HFF-Myc (cell line): ENCODE measurements at regions not wholly inside any gene's neighbourhood (a gene's known extent, or its start where the extent isn't known, plus 50 kb on each side); places are given as distances from the start of the nearest gene placed in this dataset.
"Not testable (repeated sequence)": the region's sequence is repeated elsewhere in the genome, so short reads cannot be mapped to it uniquely, and the experiment has no call there.

Experiments
- DNase-seq: peaks from one replicate; pipeline ENCODE4 v3.0.0-alpha.2; 2011; ENCODE audit warnings: low read depth; ENCODE audit errors: extremely low read depth
- H3K4me3 ChIP-seq: replicated peaks from 2 replicates; pipeline ENCODE4 v1.5.1; 2011; ENCODE audit warnings: low read depth, mild to moderate bottlenecking, control low read depth, low read length
- CTCF ChIP-seq: IDR thresholded peaks from 2 replicates; pipeline ENCODE4 v1.5.1; 2012; ENCODE audit warnings: mild to moderate bottlenecking, low read depth, low read length, control low read depth; ENCODE audit errors: missing control alignments

DNA sequence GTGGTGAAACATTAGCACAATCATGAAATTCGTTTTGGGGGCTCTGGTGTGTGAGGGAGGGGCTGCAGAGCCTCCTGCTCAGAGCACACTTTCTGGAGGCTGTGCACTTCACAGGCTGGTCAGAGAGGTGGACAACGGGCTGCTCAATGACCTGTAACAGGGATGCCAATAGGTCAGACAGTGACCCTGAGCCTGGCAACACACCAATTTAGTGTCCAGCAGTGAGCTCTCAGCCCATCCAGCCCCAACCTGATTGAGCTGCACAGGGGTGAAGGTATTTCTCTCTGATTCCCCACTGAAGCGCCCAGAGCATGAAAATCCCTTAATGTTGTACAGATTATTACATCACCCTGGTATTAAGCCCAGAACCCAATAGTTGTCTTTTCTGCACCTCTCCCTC, 191.3 kb upstream of the ZNF32 start:
- H3K4me3 ChIP-seq, result no peak overlapping the region
- TF ChIP-seq CTCF, result no peak
- no peak for DNase-seq

DNA sequence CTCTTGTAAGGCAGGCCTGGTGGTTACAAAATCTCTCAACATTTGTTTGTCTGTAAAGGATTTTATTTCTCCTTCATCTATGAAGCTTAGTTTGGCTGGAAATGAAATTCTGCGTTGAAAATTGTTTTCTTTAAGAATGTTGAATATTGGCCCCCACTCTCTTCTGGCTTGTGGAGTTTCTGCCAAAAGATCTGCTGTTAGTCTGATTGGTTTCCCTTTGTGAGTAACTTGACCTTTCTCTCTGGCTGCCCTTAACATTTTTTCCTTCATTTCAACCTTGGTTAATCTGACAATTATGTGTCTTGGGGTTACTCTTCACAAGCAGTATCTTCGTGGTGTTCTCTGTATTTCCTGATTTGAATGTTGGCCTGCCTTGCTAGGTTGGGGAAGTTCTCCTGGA, 186.1 kb upstream of the ZNF32 start:
- not testable (repeated sequence) for DNase-seq, H3K4me3 ChIP-seq

GRCh38 chr10:43827853-43828252, 179.2 kb upstream of the ZNF32 start:
- H3K4me3 ChIP-seq, result no peak overlapping the region
- no peak for DNase-seq
- TF ChIP-seq CTCF, result no peak

GRCh38 chr10:43825984-43826383, 177.3 kb upstream of the ZNF32 start:
- no peak for DNase-seq
- no peak for TF ChIP-seq CTCF

GRCh38 chr10:43825421-43825820, 176.7 kb upstream of the ZNF32 start:
- H3K4me3 ChIP-seq, result no peak overlapping the region
- DNase-seq, result no peak
- TF ChIP-seq CTCF, result no peak

More at GRCh38 chr10:43825984-43826383, 177.3 kb upstream of the ZNF32 start:
- no peak overlapping the region for H3K4me3 ChIP-seq

DNA sequence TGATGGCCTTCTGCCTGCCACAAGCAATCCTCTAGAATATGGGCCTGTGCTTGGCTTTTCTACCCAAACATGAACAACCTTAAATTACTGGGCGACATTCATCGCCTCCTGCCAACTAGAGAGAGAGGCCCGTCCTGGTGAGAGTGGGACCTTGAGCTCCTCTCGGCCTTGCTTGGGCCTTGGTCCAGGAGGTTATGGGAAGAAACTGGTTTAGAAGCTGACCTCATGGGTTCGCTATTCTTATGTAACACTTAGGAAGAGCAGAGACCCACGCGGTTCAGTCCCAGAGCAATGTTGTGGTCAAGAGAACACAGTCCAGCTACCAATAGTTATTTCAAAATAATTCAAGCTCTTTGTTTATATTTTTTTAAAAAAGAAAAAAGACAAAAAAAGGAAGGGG, 176.3 kb upstream of the ZNF32 start:
- no peak for DNase-seq
- no peak overlapping the region for H3K4me3 ChIP-seq
- TF ChIP-seq CTCF, result no peak

GRCh38 chr10:43822631-43823580, 174.2 kb upstream of the ZNF32 start:
- no peak overlapping the region for H3K4me3 ChIP-seq
- no peak for DNase-seq
- no peak for TF ChIP-seq CTCF
